H1 (cell line): ENCODE measurements at regions not wholly inside any gene's neighbourhood (a gene's known extent, or its start where the extent isn't known, plus 50 kb on each side); places are given as distances from the start of the nearest gene placed in this dataset.

Experiments
- CTCF ChIA-PET: fragments of 300-600 bp; sonication (Branson Sonifier 250); formaldehyde crosslinking; loops from one replicate; lab custom pipeline; 2021; ENCODE audit not compliant: partially characterized antibody; lab: Charles Lee
- POLR2A ChIA-PET: fragments of 300-600 bp; sonication (Branson Sonifier 250); formaldehyde crosslinking; loops from one replicate; lab custom pipeline; 2021; ENCODE audit warnings: inconsistent platforms; ENCODE audit not compliant: partially characterized antibody; lab: Charles Lee
- DNase-seq, 2 experiments: peaks; one replicate each; pipeline versions ENCODE4 v3.0.0 to v3.0.0-alpha.2; 2010 to 2022; ENCODE audit warnings: low spot score in 2 of 2, low read depth in 1 of 2, mixed read lengths in 1 of 2
- FAIRE-seq: peaks from 2 replicates; lab custom pipeline; 2011; peaks lifted over from hg19 to GRCh38; lab: Jason Lieb, UNC
- H2AFZ ChIP-seq: 2 replicates; pipeline ENCODE4 v1.8.1; 2012; ENCODE audit warnings: low read length, inconsistent platforms
- H2AK5ac ChIP-seq: 2 replicates; pipeline ENCODE4 v1.6.1; 2013; ENCODE audit warnings: low read depth, low read length
- H2BK120ac ChIP-seq: replicated peaks from 2 replicates; pipeline ENCODE3; 2013; ENCODE audit warnings: low read depth, low read length, inconsistent platforms
- H2BK12ac ChIP-seq: 2 replicates; pipeline ENCODE4 v1.6.1; 2013; ENCODE audit warnings: low read depth, low read length
- H2BK15ac ChIP-seq: 2 replicates; pipeline ENCODE4 v1.6.1; 2013; ENCODE audit warnings: low read length
- H2BK20ac ChIP-seq: 2 replicates; pipeline ENCODE4 v1.6.1; 2013; ENCODE audit warnings: low read length
- H2BK5ac ChIP-seq: 2 replicates; pipeline ENCODE4 v1.6.1; 2013; ENCODE audit warnings: low read depth, low read length
- H3K14ac ChIP-seq: 2 replicates; pipeline ENCODE4 v1.6.1; 2013; ENCODE audit warnings: inconsistent platforms; ENCODE audit not compliant: insufficient read length
- H3K18ac ChIP-seq: 2 replicates; pipeline ENCODE4 v1.6.1; 2013; ENCODE audit warnings: low read length; ENCODE audit errors: extremely low read depth
- H3K23ac ChIP-seq: 2 replicates; pipeline ENCODE4 v1.6.1; 2013; ENCODE audit warnings: inconsistent platforms; ENCODE audit not compliant: insufficient read length
- H3K23me2 ChIP-seq: 2 replicates; pipeline ENCODE4 v1.6.1; 2013; ENCODE audit warnings: low read depth, low read length
- H3K27ac ChIP-seq: 2 replicates; pipeline ENCODE4 v1.6.1; 2011; ENCODE audit warnings: low read depth, low read length, inconsistent platforms
- H3K27me3 ChIP-seq, 4 experiments: replicated peaks in 1 of 4; 1 replicate in 1 of 4; 2 replicates in 3 of 4; pipeline versions ENCODE4 v1.6.1 to v1.8.1; 2011 to 2013; ENCODE audit warnings: low read length in 3 of 4, mild to moderate bottlenecking in 3 of 4, inconsistent platforms in 2 of 4, mixed read lengths in 2 of 4, moderate library complexity in 1 of 4; ENCODE audit not compliant: control insufficient read depth in 3 of 4, insufficient read depth in 3 of 4; ENCODE audit errors: extremely low read depth in 1 of 4
- H3K36me3 ChIP-seq, 4 experiments: 2 replicates each; pipeline versions ENCODE4 v1.6.1 to v1.8.1; 2011 to 2013; ENCODE audit warnings: mild to moderate bottlenecking in 4 of 4, low read length in 3 of 4, moderate library complexity in 2 of 4, control low read depth in 1 of 4, inconsistent platforms in 1 of 4; ENCODE audit not compliant: insufficient read depth in 4 of 4, control insufficient read depth in 2 of 4
- H3K4ac ChIP-seq: replicated peaks from 2 replicates; pipeline ENCODE3; 2013; ENCODE audit warnings: low read length, low read depth, mixed read lengths, inconsistent platforms; ENCODE audit not compliant: insufficient read length
- H3K4me1 ChIP-seq, 4 experiments: replicated peaks in 1 of 4; 1 replicate in 1 of 4; 2 replicates in 3 of 4; pipeline versions ENCODE4 v1.6.1 to v1.8.1; 2011 to 2013; ENCODE audit warnings: low read length in 3 of 4, inconsistent platforms in 2 of 4, mixed read lengths in 1 of 4; ENCODE audit not compliant: insufficient read depth in 4 of 4, control insufficient read depth in 3 of 4
- H3K4me2 ChIP-seq, 2 experiments: 2 replicates each; pipeline versions ENCODE4 v1.6.1 to v1.8.1; 2011 to 2013; ENCODE audit warnings: low read depth in 2 of 2, low read length in 2 of 2, control low read depth in 1 of 2, inconsistent platforms in 1 of 2, mild to moderate bottlenecking in 1 of 2; ENCODE audit not compliant: insufficient read depth in 1 of 2
- H3K4me3 ChIP-seq, 4 experiments: fragments of 200-600, 300-600 bp in 1 of 4; sonication (generic), shearing (Covaris generic), sonication (Bioruptor Twin) in 1 of 4; 2 replicates each; pipeline versions ENCODE4 v1.5.1 to v1.8.1; 2011 to 2016; ENCODE audit warnings: low read length in 4 of 4, low read depth in 3 of 4, control low read depth in 2 of 4, inconsistent platforms in 2 of 4, mild to moderate bottlenecking in 2 of 4, mixed read lengths in 1 of 4, moderate library complexity in 1 of 4; ENCODE audit not compliant: insufficient read depth in 2 of 4; ENCODE audit errors: extremely low read depth in 1 of 4
- H3K56ac ChIP-seq: replicated peaks from 2 replicates; pipeline ENCODE3; 2013; ENCODE audit warnings: low read depth, mild to moderate bottlenecking, mixed read lengths, low read length, inconsistent platforms; ENCODE audit not compliant: insufficient read length
- H3K79me1 ChIP-seq: 2 replicates; pipeline ENCODE4 v1.6.1; 2013; ENCODE audit warnings: low read depth, low read length, control low read depth
- H3K79me2 ChIP-seq, 2 experiments: 2 replicates each; pipeline versions ENCODE4 v1.6.1 to v1.8.1; 2012 to 2013; ENCODE audit warnings: low read length in 2 of 2, mild to moderate bottlenecking in 2 of 2, inconsistent platforms in 1 of 2; ENCODE audit not compliant: insufficient read depth in 2 of 2, control insufficient read depth in 1 of 2
- H3K9ac ChIP-seq, 4 experiments: replicated peaks in 1 of 4; 1 replicate in 1 of 4; 2 replicates in 3 of 4; pipeline versions ENCODE4 v1.6.1 to v1.8.1; 2011 to 2013; ENCODE audit warnings: low read depth in 3 of 4, low read length in 3 of 4, control low read depth in 2 of 4, mild to moderate bottlenecking in 2 of 4, moderate library complexity in 2 of 4, inconsistent platforms in 1 of 4; ENCODE audit errors: extremely low read depth in 1 of 4
- H3K9me3 ChIP-seq, 2 experiments: 2 replicates each; pipeline versions ENCODE4 v1.6.1 to v1.8.1; 2012 to 2013; ENCODE audit warnings: mild to moderate bottlenecking in 2 of 2, moderate library complexity in 2 of 2, control low read depth in 1 of 2, inconsistent platforms in 1 of 2, low read depth in 1 of 2, low read length in 1 of 2, mixed read lengths in 1 of 2; ENCODE audit not compliant: insufficient read depth in 2 of 2
- H4K20me1 ChIP-seq, 2 experiments: replicated peaks in 1 of 2; 2 replicates each; pipeline versions ENCODE3 to v1.8.1; 2011 to 2013; ENCODE audit warnings: inconsistent platforms in 2 of 2, low read length in 2 of 2, mild to moderate bottlenecking in 1 of 2; ENCODE audit not compliant: insufficient read depth in 2 of 2, control insufficient read depth in 1 of 2
- H4K5ac ChIP-seq: 2 replicates; pipeline ENCODE4 v1.6.1; 2013; ENCODE audit warnings: low read length, low read depth, mixed read lengths, inconsistent platforms; ENCODE audit not compliant: insufficient read length
- H4K8ac ChIP-seq: 2 replicates; pipeline ENCODE4 v1.8.0; 2013; ENCODE audit warnings: mild to moderate bottlenecking, moderate library complexity, low read length, inconsistent platforms; ENCODE audit not compliant: insufficient read depth; ENCODE audit errors: extremely low read depth
- H4K91ac ChIP-seq: replicated peaks from 2 replicates; pipeline ENCODE3; 2013; ENCODE audit warnings: low read length, mixed read lengths, inconsistent platforms; ENCODE audit not compliant: insufficient read length
- HDAC6 ChIP-seq: IDR thresholded peaks from one replicate; pipeline ENCODE4 v1.7.1; 2012; ENCODE audit warnings: low read depth, mild to moderate bottlenecking, inconsistent platforms, low read length, moderate library complexity
- MAFK ChIP-seq: IDR thresholded peaks from 2 replicates; pipeline ENCODE4 v1.6.1; 2012; ENCODE audit warnings: low read depth, mild to moderate bottlenecking, improper control_type of control experiment, low read length
- WGBS, 2 experiments: shearing (Covaris generic) in 1 of 2; methylation state at CpG; one replicate each; pipeline versions ENCODE4 v1.1.6 to v1.1.7; 2013 to 2015; ENCODE audit warnings: low lambda C conversion rate in 2 of 2, mixed read lengths in 2 of 2, inconsistent platforms in 1 of 2, low coverage in 1 of 2, missing lambda C conversion rate in 1 of 2; ENCODE audit not compliant: insufficient replicate concordance in 2 of 2, insufficient coverage in 1 of 2, insufficient read length in 1 of 2; ENCODE audit errors: extremely low coverage in 1 of 2, missing lambda C conversion rate in 1 of 2; 5-methylcytosine and 5-hydroxymethylcytosine counted together

- H4K8ac ChIP-seq, result no peak overlapping the region
- no peak overlapping the region for H2BK5ac ChIP-seq
- H3K27me3 ChIP-seq, result no peaks in the 10 kb centered on the region
- CTCF ChIA-PET, result no interaction called here
- H4K5ac ChIP-seq, result no peak overlapping the region
- POLR2A ChIA-PET, result no interaction called here
- H3K36me3 ChIP-seq, result no peaks in the 10 kb centered on the region
- no peak overlapping the region for H2AK5ac ChIP-seq
- H3K4me2 ChIP-seq, result no peak overlapping the region
- FAIRE-seq, result no peak
- H3K9me3 ChIP-seq, result no peaks in the 10 kb centered on the region
- H3K79me1 ChIP-seq, result no peaks in the 10 kb centered on the region
- H3K23me2 ChIP-seq, result no peaks in the 10 kb centered on the region
- DNase-seq, result no peak
- no peak overlapping the region for H2BK12ac ChIP-seq
- H3K79me2 ChIP-seq, result no peaks in the 10 kb centered on the region
- no peak overlapping the region for H3K18ac ChIP-seq
- H3K14ac ChIP-seq, result no peak overlapping the region
- H3K4me1 ChIP-seq, result 0 out of 7 replicates have a peak, but pooled peaks cover 0 to 2% (median 0%) of the 10 kb centered on the region in 4 experiments
- H2BK20ac ChIP-seq, result no peak overlapping the region
- H3K27ac ChIP-seq, result no peak overlapping the region
- H3K4ac ChIP-seq, result no peak overlapping the region
- no peak overlapping the region for H2BK120ac ChIP-seq
- H3K9ac ChIP-seq, result no peak overlapping the region
- no peak overlapping the region for H3K4me3 ChIP-seq
- peak; percentile 42; the same call in 1 of the 2 replicates for TF ChIP-seq MAFK
- TF ChIP-seq HDAC6, result no peak
- no peak overlapping the region for H2BK15ac ChIP-seq
- H2AFZ ChIP-seq, result no peak overlapping the region
- H3K56ac ChIP-seq, result no peak overlapping the region
- WGBS, 2 experiments, result 79% methylated on average over 2 of the region's 2 CpGs; no CpG with 5 or more reads in 1 of the 2 experiments
- H3K23ac ChIP-seq, result no peak overlapping the region
- H4K91ac ChIP-seq, result no peak overlapping the region
- no peaks in the 10 kb centered on the region for H4K20me1 ChIP-seq
These were observed 139.6 kb upstream of the MPPED2 start for GRCh38 chr11:30725645-30726195.
